ENCODE measurements at regions not wholly inside any gene's neighbourhood (a gene's known extent, or its start where the extent isn't known, plus 50 kb on each side); places are given as distances from the start of the nearest gene placed in this dataset.

GRCh38 chr3:27661797-27662196 lies 60.3 kb downstream of the EOMES start:
- Histone ChIP-seq H3K27ac (ENCODE audit: low read length) (no peak overlapping the region), H3K4me3 (ENCODE audit: low read length) (no peak overlapping the region), H3K9ac (ENCODE audit: low read depth, low read length) (no peak overlapping the region), H3K4me1 (ENCODE audit: insufficient read depth, low read length) (peaks cover 6% of the 10 kb centered on the region; the same call in 1 of the 2 replicates), H3K9me3 (ENCODE audit: insufficient read depth, low read depth, low read length) (no peaks in the 10 kb centered on the region), H3K36me3 (ENCODE audit: insufficient read depth, low read depth, low read length) (no peaks in the 10 kb centered on the region), H3K27me3 (ENCODE audit: insufficient read depth, low read length) (no peaks in the 10 kb centered on the region)

GRCh38 chr3:27659279-27660021 lies 62.7 kb downstream of the EOMES start:
- H3K27me3 ChIP-seq (ENCODE audit: insufficient read depth, low read length): no peaks in the 10 kb centered on the region
- no peaks in the 10 kb centered on the region for H3K9me3 ChIP-seq (ENCODE audit: insufficient read depth, low read depth, low read length)
- H3K27ac ChIP-seq (ENCODE audit: low read length): no peak overlapping the region
- no peaks in the 10 kb centered on the region for H3K36me3 ChIP-seq (ENCODE audit: insufficient read depth, low read depth, low read length)
- H3K4me1 ChIP-seq (ENCODE audit: insufficient read depth, low read length): peaks cover under 1% of the 10 kb centered on the region; the same call in 1 of the 2 replicates
- no peak overlapping the region for H3K9ac ChIP-seq (ENCODE audit: low read depth, low read length)
- H3K4me3 ChIP-seq (ENCODE audit: low read length): no peak overlapping the region

- Histone ChIP-seq H3K9me3 (ENCODE audit: insufficient read depth, low read depth, low read length) (no peaks in the 10 kb centered on the region), H3K4me1 (ENCODE audit: insufficient read depth, low read length) (peaks cover 8% of the 10 kb centered on the region), H3K4me3 (ENCODE audit: low read length) (no peak overlapping the region), H3K27me3 (ENCODE audit: insufficient read depth, low read length) (no peaks in the 10 kb centered on the region), H3K36me3 (ENCODE audit: insufficient read depth, low read depth, low read length) (no peaks in the 10 kb centered on the region), H3K27ac (ENCODE audit: low read length) (no peak overlapping the region), H3K9ac (ENCODE audit: low read depth, low read length) (no peak overlapping the region)
Observed at GRCh38 chr3:27658741-27659140, 63.4 kb downstream of the EOMES start.

- Histone ChIP-seq H3K4me1 (ENCODE audit: insufficient read depth, low read length) (peaks cover 16% of the 10 kb centered on the region), H3K36me3 (ENCODE audit: insufficient read depth, low read depth, low read length) (no peaks in the 10 kb centered on the region), H3K27ac (ENCODE audit: low read length) (no peak overlapping the region), H3K27me3 (ENCODE audit: insufficient read depth, low read length) (no peaks in the 10 kb centered on the region), H3K9ac (ENCODE audit: low read depth, low read length) (no peak overlapping the region), H3K4me3 (ENCODE audit: low read length) (no peak overlapping the region), H3K9me3 (ENCODE audit: insufficient read depth, low read depth, low read length) (no peaks in the 10 kb centered on the region)
Observed at GRCh38 chr3:27657871-27658270, 64.3 kb downstream of the EOMES start.

- H3K27me3 ChIP-seq (ENCODE audit: insufficient read depth, low read length): no peaks in the 10 kb centered on the region
- no peak overlapping the region for H3K27ac ChIP-seq (ENCODE audit: low read length)
- H3K9ac ChIP-seq (ENCODE audit: low read depth, low read length): no peak overlapping the region
Observed at GRCh38 chr3:27657404-27657803, 64.7 kb downstream of the EOMES start.

GRCh38 chr3:27656790-27657189 lies 65.3 kb downstream of the EOMES start:
- Histone ChIP-seq H3K4me3 (ENCODE audit: low read length) (no peak overlapping the region), H3K36me3 (ENCODE audit: insufficient read depth, low read depth, low read length) (no peaks in the 10 kb centered on the region), H3K27me3 (ENCODE audit: insufficient read depth, low read length) (no peaks in the 10 kb centered on the region), H3K9ac (ENCODE audit: low read depth, low read length) (no peak overlapping the region), H3K27ac (ENCODE audit: low read length) (no peak overlapping the region), H3K4me1 (ENCODE audit: insufficient read depth, low read length) (peaks cover 19% of the 10 kb centered on the region), H3K9me3 (ENCODE audit: insufficient read depth, low read depth, low read length) (no peaks in the 10 kb centered on the region)

More at GRCh38 chr3:27657404-27657803, 64.7 kb downstream of the EOMES start:
- Histone ChIP-seq H3K9me3 (ENCODE audit: insufficient read depth, low read depth, low read length) (no peaks in the 10 kb centered on the region), H3K36me3 (ENCODE audit: insufficient read depth, low read depth, low read length) (no peaks in the 10 kb centered on the region), H3K4me3 (ENCODE audit: low read length) (no peak overlapping the region), H3K4me1 (ENCODE audit: insufficient read depth, low read length) (peaks cover 17% of the 10 kb centered on the region)

- H3K27ac ChIP-seq (ENCODE audit: low read length): no peak overlapping the region
- H3K36me3 ChIP-seq (ENCODE audit: insufficient read depth, low read depth, low read length): no peaks in the 10 kb centered on the region
- H3K9me3 ChIP-seq (ENCODE audit: insufficient read depth, low read depth, low read length): no peaks in the 10 kb centered on the region
- no peak overlapping the region for H3K4me3 ChIP-seq (ENCODE audit: low read length)
- peaks cover 19% of the 10 kb centered on the region for H3K4me1 ChIP-seq (ENCODE audit: insufficient read depth, low read length)
- H3K27me3 ChIP-seq (ENCODE audit: insufficient read depth, low read length): no peaks in the 10 kb centered on the region
- no peak overlapping the region for H3K9ac ChIP-seq (ENCODE audit: low read depth, low read length)
Observed at GRCh38 chr3:27655547-27655946, 66.6 kb downstream of the EOMES start.

- H3K27me3 ChIP-seq (ENCODE audit: insufficient read depth, low read length): no peaks in the 10 kb centered on the region
- H3K9ac ChIP-seq (ENCODE audit: low read depth, low read length): peak overlapping the region; percentile 40; the same call in 1 of the 2 replicates
- H3K4me3 ChIP-seq (ENCODE audit: low read length): no peak overlapping the region
- no peaks in the 10 kb centered on the region for H3K36me3 ChIP-seq (ENCODE audit: insufficient read depth, low read depth, low read length)
- peaks cover 19% of the 10 kb centered on the region for H3K4me1 ChIP-seq (ENCODE audit: insufficient read depth, low read length)
- H3K9me3 ChIP-seq (ENCODE audit: insufficient read depth, low read depth, low read length): no peaks in the 10 kb centered on the region
- no peak overlapping the region for H3K27ac ChIP-seq (ENCODE audit: low read length)
Observed at GRCh38 chr3:27653803-27654558, 68.1 kb downstream of the EOMES start.

GRCh38 chr3:27649277-27649676 lies 72.8 kb downstream of the EOMES start:
- no peak overlapping the region for H3K9ac ChIP-seq (ENCODE audit: low read depth, low read length)
- no peak overlapping the region for H3K27ac ChIP-seq (ENCODE audit: low read length)
- peaks cover 17% of the 10 kb centered on the region for H3K4me1 ChIP-seq (ENCODE audit: insufficient read depth, low read length)
- H3K9me3 ChIP-seq (ENCODE audit: insufficient read depth, low read depth, low read length): no peaks in the 10 kb centered on the region
- H3K4me3 ChIP-seq (ENCODE audit: low read length): no peak overlapping the region
- H3K36me3 ChIP-seq (ENCODE audit: insufficient read depth, low read depth, low read length): no peaks in the 10 kb centered on the region
- H3K27me3 ChIP-seq (ENCODE audit: insufficient read depth, low read length): no peaks in the 10 kb centered on the region

- Histone ChIP-seq H3K9ac (ENCODE audit: low read depth, low read length) (no peak overlapping the region), H3K4me1 (ENCODE audit: insufficient read depth, low read length) (no peaks in the 10 kb centered on the region), H3K4me3 (ENCODE audit: low read length) (no peak overlapping the region), H3K36me3 (ENCODE audit: insufficient read depth, low read depth, low read length) (no peaks in the 10 kb centered on the region), H3K27me3 (ENCODE audit: insufficient read depth, low read length) (no peaks in the 10 kb centered on the region), H3K9me3 (ENCODE audit: insufficient read depth, low read depth, low read length) (no peaks in the 10 kb centered on the region), H3K27ac (ENCODE audit: low read length) (no peak overlapping the region)
Observed at GRCh38 chr3:27646896-27647295, 75.2 kb downstream of the EOMES start.

- Histone ChIP-seq H3K4me3 (ENCODE audit: low read length) (no peak overlapping the region), H3K36me3 (ENCODE audit: insufficient read depth, low read depth, low read length) (no peaks in the 10 kb centered on the region)
Observed at GRCh38 chr3:27644941-27645340, 77.2 kb downstream of the EOMES start.

GRCh38 chr3:27643355-27643754 lies 78.8 kb downstream of the EOMES start:
- no peak overlapping the region for H3K9ac ChIP-seq (ENCODE audit: low read depth, low read length)
- H3K4me3 ChIP-seq (ENCODE audit: low read length): no peak overlapping the region

More at GRCh38 chr3:27644941-27645340, 77.2 kb downstream of the EOMES start:
- no peaks in the 10 kb centered on the region for H3K27me3 ChIP-seq (ENCODE audit: insufficient read depth, low read length)
- no peaks in the 10 kb centered on the region for H3K9me3 ChIP-seq (ENCODE audit: insufficient read depth, low read depth, low read length)
- no peaks in the 10 kb centered on the region for H3K4me1 ChIP-seq (ENCODE audit: insufficient read depth, low read length)
- H3K27ac ChIP-seq (ENCODE audit: low read length): no peak overlapping the region
- H3K9ac ChIP-seq (ENCODE audit: low read depth, low read length): no peak overlapping the region

More at GRCh38 chr3:27643355-27643754, 78.8 kb downstream of the EOMES start:
- Histone ChIP-seq H3K27me3 (ENCODE audit: insufficient read depth, low read length) (no peaks in the 10 kb centered on the region), H3K36me3 (ENCODE audit: insufficient read depth, low read depth, low read length) (no peaks in the 10 kb centered on the region), H3K4me1 (ENCODE audit: insufficient read depth, low read length) (no peaks in the 10 kb centered on the region; the same call in 1 of the 2 replicates), H3K9me3 (ENCODE audit: insufficient read depth, low read depth, low read length) (no peaks in the 10 kb centered on the region), H3K27ac (ENCODE audit: low read length) (no peak overlapping the region)

Measured in iPS-20b (cell line).